ENCODE measurements at regions not wholly inside any gene's neighbourhood (a gene's known extent, or its start where the extent isn't known, plus 50 kb on each side); places are given as distances from the start of the nearest gene placed in this dataset.
"Not testable (repeated sequence)": the region's sequence is repeated elsewhere in the genome, so short reads cannot be mapped to it uniquely, and the experiment has no call there.

GRCh38 chr4:55008166-55009056 is 117.0 kb downstream of the KDR start:
- no peak overlapping the region for H3K27ac Mint-ChIP-seq
- H3K36me3 ChIP-seq (ENCODE audit: control insufficient read depth, insufficient read depth, low read length), result no peaks in the 10 kb centered on the region
- DNase-seq (no peak), ATAC-seq (ENCODE audit: low read depth in 2 of 2) (no peak)
- H3K4me1 Mint-ChIP-seq, result no peaks in the 10 kb centered on the region
- no peak overlapping the region for H3K4me3 ChIP-seq (ENCODE audit: low read depth, low read length)
- no peaks in the 10 kb centered on the region for H3K27me3 ChIP-seq (ENCODE audit: control insufficient read depth, insufficient read depth, low read length)
- H3K4me3 Mint-ChIP-seq, result no peak overlapping the region
- H3K27me3 Mint-ChIP-seq, result no peaks in the 10 kb centered on the region
- no peaks in the 10 kb centered on the region for H3K9me3 ChIP-seq (ENCODE audit: control insufficient read depth in 2 of 2, low read length in 2 of 2)
- no peaks in the 10 kb centered on the region for H3K36me3 Mint-ChIP-seq
- H3K4me1 ChIP-seq (ENCODE audit: control insufficient read depth, insufficient read depth, low read length, poor library complexity, severe bottlenecking), result no peaks in the 10 kb centered on the region
- peaks cover 0 to 1% (median 0%) of the 10 kb centered on the region in 7 donors for H3K9me3 Mint-ChIP-seq
- H3K27ac ChIP-seq (ENCODE audit: insufficient read depth, low read length, poor library complexity, severe bottlenecking), result no peak overlapping the region

- no peaks in the 10 kb centered on the region for H3K36me3 Mint-ChIP-seq
- no peak for DNase-seq
Measured at GRCh38 chr4:55005910-55006309, 119.5 kb downstream of the KDR start.

GRCh38 chr4:55004831-55005230 is 120.6 kb downstream of the KDR start:
- Histone ChIP-seq H3K9me3 (ENCODE audit: control insufficient read depth in 2 of 2, low read length in 2 of 2) (no peaks in the 10 kb centered on the region), H3K36me3 (ENCODE audit: control insufficient read depth, insufficient read depth, low read length) (no peaks in the 10 kb centered on the region), H3K4me3 (ENCODE audit: low read depth, low read length) (no peak overlapping the region), H3K27me3 (ENCODE audit: control insufficient read depth, insufficient read depth, low read length) (no peaks in the 10 kb centered on the region), H3K27ac (ENCODE audit: insufficient read depth, low read length, poor library complexity, severe bottlenecking) (no peak overlapping the region), H3K4me1 (ENCODE audit: control insufficient read depth, insufficient read depth, low read length, poor library complexity, severe bottlenecking) (no peaks in the 10 kb centered on the region)
- no peak for DNase-seq
- Mint-ChIP-seq H3K27me3 (no peaks in the 10 kb centered on the region), H3K4me3 (no peak overlapping the region), H3K4me1 (no peaks in the 10 kb centered on the region), H3K36me3 (no peaks in the 10 kb centered on the region), H3K27ac (no peak overlapping the region), H3K9me3 (peaks cover 0 to 2% (median 0%) of the 10 kb centered on the region in 7 donors)
- no peak for ATAC-seq (ENCODE audit: low read depth in 2 of 2)

More at GRCh38 chr4:55005910-55006309, 119.5 kb downstream of the KDR start:
- no peaks in the 10 kb centered on the region for H3K27me3 ChIP-seq (ENCODE audit: control insufficient read depth, insufficient read depth, low read length)
- H3K9me3 ChIP-seq (ENCODE audit: control insufficient read depth in 2 of 2, low read length in 2 of 2), result no peaks in the 10 kb centered on the region
- H3K27me3 Mint-ChIP-seq, result no peaks in the 10 kb centered on the region
- ATAC-seq (ENCODE audit: low read depth in 2 of 2), result no peak
- H3K36me3 ChIP-seq (ENCODE audit: control insufficient read depth, insufficient read depth, low read length), result no peaks in the 10 kb centered on the region
- no peak overlapping the region for H3K4me3 Mint-ChIP-seq
- no peak overlapping the region for H3K27ac ChIP-seq (ENCODE audit: insufficient read depth, low read length, poor library complexity, severe bottlenecking)
- no peak overlapping the region for H3K4me3 ChIP-seq (ENCODE audit: low read depth, low read length)
- peaks cover 0 to 1% (median 0%) of the 10 kb centered on the region in 7 donors for H3K9me3 Mint-ChIP-seq
- no peaks in the 10 kb centered on the region for H3K4me1 Mint-ChIP-seq
- H3K27ac Mint-ChIP-seq, result no peak overlapping the region
- no peaks in the 10 kb centered on the region for H3K4me1 ChIP-seq (ENCODE audit: control insufficient read depth, insufficient read depth, low read length, poor library complexity, severe bottlenecking)

GRCh38 chr4:55002431-55002830 is 123.0 kb downstream of the KDR start:
- Mint-ChIP-seq H3K4me1 (no peaks in the 10 kb centered on the region), H3K36me3 (no peaks in the 10 kb centered on the region), H3K9me3 (peaks cover 0 to 2% (median 0%) of the 10 kb centered on the region in 7 donors), H3K4me3 (no peak overlapping the region), H3K27ac (no peak overlapping the region), H3K27me3 (no peaks in the 10 kb centered on the region)
- H3K27me3 ChIP-seq (ENCODE audit: control insufficient read depth, insufficient read depth, low read length), result no peaks in the 10 kb centered on the region
- H3K4me1 ChIP-seq (ENCODE audit: control insufficient read depth, insufficient read depth, low read length, poor library complexity, severe bottlenecking), result no peaks in the 10 kb centered on the region
- H3K27ac ChIP-seq (ENCODE audit: insufficient read depth, low read length, poor library complexity, severe bottlenecking), result no peak overlapping the region
- H3K9me3 ChIP-seq (ENCODE audit: control insufficient read depth in 2 of 2, low read length in 2 of 2), result no peaks in the 10 kb centered on the region
- DNase-seq (no peak), ATAC-seq (ENCODE audit: low read depth in 2 of 2) (no peak)
- no peak overlapping the region for H3K4me3 ChIP-seq (ENCODE audit: low read depth, low read length)
- H3K36me3 ChIP-seq (ENCODE audit: control insufficient read depth, insufficient read depth, low read length), result no peaks in the 10 kb centered on the region

GRCh38 chr4:55001538-55001937 is 123.9 kb downstream of the KDR start:
- no peak overlapping the region for H3K4me3 Mint-ChIP-seq

GRCh38 chr4:54999003-54999402 is 126.4 kb downstream of the KDR start:
- H3K4me1 ChIP-seq (ENCODE audit: control insufficient read depth, insufficient read depth, low read length, poor library complexity, severe bottlenecking), result no peaks in the 10 kb centered on the region

More at GRCh38 chr4:55001538-55001937, 123.9 kb downstream of the KDR start:
- H3K27me3 ChIP-seq (ENCODE audit: control insufficient read depth, insufficient read depth, low read length), result no peaks in the 10 kb centered on the region
- no peak for DNase-seq
- H3K27ac Mint-ChIP-seq, result no peak overlapping the region
- H3K9me3 ChIP-seq (ENCODE audit: control insufficient read depth in 2 of 2, low read length in 2 of 2), result no peaks in the 10 kb centered on the region
- H3K4me1 Mint-ChIP-seq, result no peaks in the 10 kb centered on the region
- no peak overlapping the region for H3K4me3 ChIP-seq (ENCODE audit: low read depth, low read length)
- H3K36me3 ChIP-seq (ENCODE audit: control insufficient read depth, insufficient read depth, low read length), result no peaks in the 10 kb centered on the region
- H3K9me3 Mint-ChIP-seq, result peaks cover 0 to 2% (median 0%) of the 10 kb centered on the region in 7 donors
- H3K27ac ChIP-seq (ENCODE audit: insufficient read depth, low read length, poor library complexity, severe bottlenecking), result no peak overlapping the region
- no peaks in the 10 kb centered on the region for H3K36me3 Mint-ChIP-seq
- no peaks in the 10 kb centered on the region for H3K4me1 ChIP-seq (ENCODE audit: control insufficient read depth, insufficient read depth, low read length, poor library complexity, severe bottlenecking)
- no peak for ATAC-seq (ENCODE audit: low read depth in 2 of 2)
- no peaks in the 10 kb centered on the region for H3K27me3 Mint-ChIP-seq

GRCh38 chr4:54993473-54994026 is 131.8 kb downstream of the KDR start:
- H3K9me3 Mint-ChIP-seq, result peaks cover under 1 to 16% (median 4%) of the 10 kb centered on the region in 7 donors
- not testable (repeated sequence) for H3K9me3 ChIP-seq (ENCODE audit: control insufficient read depth in 2 of 2, low read length in 2 of 2); H3K27ac Mint-ChIP-seq; DNase-seq; H3K4me3 Mint-ChIP-seq; H3K36me3 ChIP-seq (ENCODE audit: control insufficient read depth, insufficient read depth, low read length); H3K27me3 ChIP-seq (ENCODE audit: control insufficient read depth, insufficient read depth, low read length); H3K27me3 Mint-ChIP-seq; H3K4me3 ChIP-seq (ENCODE audit: low read depth, low read length); H3K36me3 Mint-ChIP-seq; H3K4me1 ChIP-seq (ENCODE audit: control insufficient read depth, insufficient read depth, low read length, poor library complexity, severe bottlenecking); H3K4me1 Mint-ChIP-seq; ATAC-seq (ENCODE audit: low read depth in 2 of 2); H3K27ac ChIP-seq (ENCODE audit: insufficient read depth, low read length, poor library complexity, severe bottlenecking)

More at GRCh38 chr4:54999003-54999402, 126.4 kb downstream of the KDR start:
- no peak overlapping the region for H3K4me3 Mint-ChIP-seq
- Histone ChIP-seq H3K4me3 (ENCODE audit: low read depth, low read length) (no peak overlapping the region), H3K9me3 (ENCODE audit: control insufficient read depth in 2 of 2, low read length in 2 of 2) (no peaks in the 10 kb centered on the region), H3K27me3 (ENCODE audit: control insufficient read depth, insufficient read depth, low read length) (no peaks in the 10 kb centered on the region), H3K36me3 (ENCODE audit: control insufficient read depth, insufficient read depth, low read length) (no peaks in the 10 kb centered on the region), H3K27ac (ENCODE audit: insufficient read depth, low read length, poor library complexity, severe bottlenecking) (no peak overlapping the region)
- peaks cover 0 to 5% (median 0%) of the 10 kb centered on the region in 7 donors for H3K9me3 Mint-ChIP-seq
- no peaks in the 10 kb centered on the region for H3K27me3 Mint-ChIP-seq
- no peaks in the 10 kb centered on the region for H3K36me3 Mint-ChIP-seq
- no peak for DNase-seq
- no peak for ATAC-seq (ENCODE audit: low read depth in 2 of 2)
- no peaks in the 10 kb centered on the region for H3K4me1 Mint-ChIP-seq
- no peak overlapping the region for H3K27ac Mint-ChIP-seq
